ENCODE measurements at regions not wholly inside any gene's neighbourhood (a gene's known extent, or its start where the extent isn't known, plus 50 kb on each side); places are given as distances from the start of the nearest gene placed in this dataset.

- intact Hi-C loops (cut with DNase I): no loop called here
- 53 to 58% methylated on average over 3 of the region's 3 CpGs for WGBS, 2 donors
- ATAC-seq: no peak
Measured at GRCh38 chr11:92409355-92409754, 184.7 kb downstream of the FAT3 start.

GRCh38 chr11:92409956-92410355 is 185.3 kb downstream of the FAT3 start:
- no peak for TF ChIP-seq POLR2A (IDR thresholded peaks at IDR 0.05)
- TF ChIP-seq, protein P1, sequence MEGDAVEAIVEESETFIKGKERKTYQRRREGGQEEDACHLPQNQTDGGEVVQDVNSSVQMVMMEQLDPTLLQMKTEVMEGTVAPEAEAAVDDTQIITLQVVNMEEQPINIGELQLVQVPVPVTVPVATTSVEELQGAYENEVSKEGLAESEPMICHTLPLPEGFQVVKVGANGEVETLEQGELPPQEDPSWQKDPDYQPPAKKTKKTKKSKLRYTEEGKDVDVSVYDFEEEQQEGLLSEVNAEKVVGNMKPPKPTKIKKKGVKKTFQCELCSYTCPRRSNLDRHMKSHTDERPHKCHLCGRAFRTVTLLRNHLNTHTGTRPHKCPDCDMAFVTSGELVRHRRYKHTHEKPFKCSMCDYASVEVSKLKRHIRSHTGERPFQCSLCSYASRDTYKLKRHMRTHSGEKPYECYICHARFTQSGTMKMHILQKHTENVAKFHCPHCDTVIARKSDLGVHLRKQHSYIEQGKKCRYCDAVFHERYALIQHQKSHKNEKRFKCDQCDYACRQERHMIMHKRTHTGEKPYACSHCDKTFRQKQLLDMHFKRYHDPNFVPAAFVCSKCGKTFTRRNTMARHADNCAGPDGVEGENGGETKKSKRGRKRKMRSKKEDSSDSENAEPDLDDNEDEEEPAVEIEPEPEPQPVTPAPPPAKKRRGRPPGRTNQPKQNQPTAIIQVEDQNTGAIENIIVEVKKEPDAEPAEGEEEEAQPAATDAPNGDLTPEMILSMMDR (IDR thresholded peaks at IDR 0.05): no peak
- Histone ChIP-seq H3K27ac (no peak overlapping the region), H3K27me3 (no peaks in the 10 kb centered on the region), H3K9me3 (no peaks in the 10 kb centered on the region), H3K4me3 (no peak overlapping the region), H3K36me3 (replicated peaks in 1 of 2; ENCODE audit: insufficient read depth in 1 of 2, low read depth in 2 of 2) (no peaks in the 10 kb centered on the region), H3K4me1 (no peaks in the 10 kb centered on the region)
- DNase-seq (no peak), ATAC-seq (no peak)
- WGBS, 2 donors: 63 to 82% methylated on average over 3 of the region's 3 CpGs
- intact Hi-C loops (cut with DNase I): no loop called here

More at GRCh38 chr11:92409355-92409754, 184.7 kb downstream of the FAT3 start:
- Histone ChIP-seq H3K4me1 (no peaks in the 10 kb centered on the region), H3K9me3 (no peaks in the 10 kb centered on the region), H3K27ac (no peak overlapping the region), H3K36me3 (replicated peaks in 1 of 2; ENCODE audit: insufficient read depth in 1 of 2, low read depth in 2 of 2) (no peaks in the 10 kb centered on the region), H3K4me3 (no peak overlapping the region), H3K27me3 (no peaks in the 10 kb centered on the region)
- no peak for DNase-seq
- TF ChIP-seq, protein P1 (IDR thresholded peaks at IDR 0.05): no peak
- no peak for TF ChIP-seq POLR2A (IDR thresholded peaks at IDR 0.05)

DNA sequence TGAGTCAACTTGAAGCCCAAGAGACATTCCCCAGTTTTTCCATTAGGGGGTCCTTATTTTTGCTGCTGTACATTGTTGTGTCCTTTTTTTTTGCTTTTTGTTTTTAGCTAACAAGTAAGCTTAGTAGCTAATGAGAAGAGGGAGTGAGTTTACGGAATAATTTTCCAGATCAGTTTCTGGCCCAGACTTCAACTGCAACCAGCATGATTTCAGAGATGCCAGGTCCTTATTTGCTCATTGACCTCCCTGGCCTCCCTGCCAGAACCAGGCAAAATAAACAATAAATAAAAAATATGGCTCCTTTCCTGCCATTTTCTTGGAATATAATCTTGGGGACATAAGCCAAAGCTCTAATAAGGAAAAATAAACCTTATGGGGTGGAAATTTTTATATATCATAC is 185.9 kb downstream of the FAT3 start:
- Histone ChIP-seq H3K36me3 (replicated peaks in 1 of 2; ENCODE audit: insufficient read depth in 1 of 2, low read depth in 2 of 2) (no peaks in the 10 kb centered on the region), H3K27ac (no peak overlapping the region), H3K27me3 (no peaks in the 10 kb centered on the region), H3K4me3 (no peak overlapping the region), H3K4me1 (no peaks in the 10 kb centered on the region), H3K9me3 (no peaks in the 10 kb centered on the region)
- 16 to 45% methylated on average over 1 of the region's 1 CpG for WGBS, 2 donors
- ATAC-seq: no peak
- no peak for DNase-seq
- intact Hi-C loops (cut with DNase I): no loop called here
- TF ChIP-seq POLR2A (IDR thresholded peaks at IDR 0.05): no peak
- TF ChIP-seq, protein P1 (IDR thresholded peaks at IDR 0.05): no peak

- no peak for ATAC-seq
- H3K36me3 ChIP-seq (replicated peaks in 1 of 2; ENCODE audit: insufficient read depth in 1 of 2, low read depth in 2 of 2): no peaks in the 10 kb centered on the region
- intact Hi-C loops (cut with DNase I): no loop called here
- no peak for DNase-seq
- H3K27me3 ChIP-seq: no peaks in the 10 kb centered on the region
- no peak overlapping the region for H3K4me3 ChIP-seq
- TF ChIP-seq, protein P1 (IDR thresholded peaks at IDR 0.05): no peak
- TF ChIP-seq POLR2A (IDR thresholded peaks at IDR 0.05): no peak
- H3K4me1 ChIP-seq: no peaks in the 10 kb centered on the region
- no peak overlapping the region for H3K27ac ChIP-seq
- 85 to 88% methylated on average over 5 of the region's 5 CpGs for WGBS, 2 donors
- no peaks in the 10 kb centered on the region for H3K9me3 ChIP-seq
Measured at GRCh38 chr11:92411431-92411830, 186.8 kb downstream of the FAT3 start.

GRCh38 chr11:92413757-92414513 is 189.3 kb downstream of the FAT3 start:
- DNase-seq (no peak), ATAC-seq (no peak)
- Histone ChIP-seq H3K9me3 (no peaks in the 10 kb centered on the region), H3K4me3 (no peak overlapping the region), H3K36me3 (replicated peaks in 1 of 2; ENCODE audit: insufficient read depth in 1 of 2, low read depth in 2 of 2) (no peaks in the 10 kb centered on the region), H3K27me3 (no peaks in the 10 kb centered on the region), H3K27ac (no peak overlapping the region), H3K4me1 (no peaks in the 10 kb centered on the region)
- 74% methylated on average over 7 of the region's 7 CpGs for WGBS, 2 donors
- no peak for TF ChIP-seq POLR2A (IDR thresholded peaks at IDR 0.05)
- TF ChIP-seq, protein P1 (IDR thresholded peaks at IDR 0.05): no peak
- intact Hi-C loops (cut with DNase I): no loop called here

Measured in body of pancreas (tissue), 4 donors.